H9 (cell line): ENCODE measurements at regions not wholly inside any gene's neighbourhood (a gene's known extent, or its start where the extent isn't known, plus 50 kb on each side); places are given as distances from the start of the nearest gene placed in this dataset.

Source experiments
- DNase-seq: peaks from one replicate; pipeline ENCODE4 v3.0.0-alpha.2; 2017
- H2AFZ ChIP-seq: one replicate; pipeline ENCODE4 v1.6.1; 2013; ENCODE audit warnings: mild to moderate bottlenecking, low read length, control low read depth, moderate library complexity
- H2AK5ac ChIP-seq: 2 replicates; pipeline ENCODE4 v1.6.1; 2013; ENCODE audit warnings: low read length, control low read depth, mixed read lengths; ENCODE audit not compliant: insufficient read length
- H2BK120ac ChIP-seq: one replicate; pipeline ENCODE4 v1.6.1; 2013; ENCODE audit warnings: low read depth, mild to moderate bottlenecking, low read length, control low read depth, inconsistent platforms; ENCODE audit not compliant: poor library complexity, severe bottlenecking
- H2BK12ac ChIP-seq: 2 replicates; pipeline ENCODE4 v1.6.1; 2013; ENCODE audit warnings: low read length, control low read depth, mixed read lengths, low read depth; ENCODE audit not compliant: insufficient read length
- H2BK15ac ChIP-seq: 2 replicates; pipeline ENCODE4 v1.6.1; 2013; ENCODE audit warnings: low read depth, low read length, control low read depth
- H2BK20ac ChIP-seq: one replicate; pipeline ENCODE4 v1.6.1; 2013; ENCODE audit warnings: low read depth, mild to moderate bottlenecking, low read length, control low read depth, inconsistent platforms; ENCODE audit not compliant: poor library complexity, severe bottlenecking
- H2BK5ac ChIP-seq: 2 replicates; pipeline ENCODE4 v1.6.1; 2013; ENCODE audit warnings: low read length, control low read depth, mixed read lengths; ENCODE audit not compliant: insufficient read length
- H3K14ac ChIP-seq: 2 replicates; pipeline ENCODE4 v1.6.1; 2013; ENCODE audit warnings: low read length, control low read depth; ENCODE audit not compliant: insufficient read depth
- H3K18ac ChIP-seq: 2 replicates; pipeline ENCODE4 v1.6.1; 2013; ENCODE audit warnings: low read depth, mild to moderate bottlenecking, mixed read lengths, low read length, control low read depth; ENCODE audit not compliant: insufficient read length
- H3K23ac ChIP-seq: 2 replicates; pipeline ENCODE4 v1.6.1; 2013; ENCODE audit warnings: low read length, control low read depth, mixed read lengths, low read depth; ENCODE audit not compliant: insufficient read length
- H3K23me2 ChIP-seq: 2 replicates; pipeline ENCODE4 v1.6.1; 2013; ENCODE audit warnings: low read depth, mild to moderate bottlenecking, mixed read lengths, low read length, control low read depth; ENCODE audit not compliant: insufficient read length, poor library complexity, severe bottlenecking
- H3K27ac ChIP-seq: 2 replicates; pipeline ENCODE4 v1.5.1; 2013; ENCODE audit warnings: low read length, control low read depth, mixed read lengths, low read depth; ENCODE audit not compliant: insufficient read length
- H3K27me3 ChIP-seq: 2 replicates; pipeline ENCODE4 v1.6.1; 2013; ENCODE audit warnings: low read length, control low read depth, inconsistent platforms; ENCODE audit not compliant: insufficient read depth
- H3K4ac ChIP-seq: 2 replicates; pipeline ENCODE4 v1.6.1; 2013; ENCODE audit warnings: low read depth, mild to moderate bottlenecking, control low read depth, inconsistent platforms, low read length, moderate library complexity
- H3K4me1 ChIP-seq: 2 replicates; pipeline ENCODE4 v1.6.1; 2013; ENCODE audit warnings: low read length, control low read depth, inconsistent platforms; ENCODE audit not compliant: insufficient read depth
- H3K4me2 ChIP-seq: 2 replicates; pipeline ENCODE4 v1.6.1; 2013; ENCODE audit warnings: low read length, control low read depth, mixed read lengths; ENCODE audit not compliant: insufficient read length, insufficient read depth
- H3K56ac ChIP-seq: 2 replicates; pipeline ENCODE4 v1.6.1; 2013; ENCODE audit warnings: low read depth, mild to moderate bottlenecking, mixed read lengths, low read length, control low read depth; ENCODE audit not compliant: insufficient read length
- H3K79me1 ChIP-seq: 2 replicates; pipeline ENCODE4 v1.6.1; 2013; ENCODE audit warnings: low read depth, mild to moderate bottlenecking, moderate library complexity, low read length, control low read depth, inconsistent platforms; ENCODE audit not compliant: insufficient read depth, poor library complexity, severe bottlenecking
- H3K79me2 ChIP-seq: 2 replicates; pipeline ENCODE4 v1.6.1; 2013; ENCODE audit warnings: low read length, control low read depth, inconsistent platforms; ENCODE audit not compliant: insufficient read depth
- H3K9ac ChIP-seq: 2 replicates; pipeline ENCODE4 v1.6.1; 2013; ENCODE audit warnings: low read length, control low read depth, mixed read lengths; ENCODE audit not compliant: insufficient read length; ENCODE audit errors: extremely low read depth
- H3K9me3 ChIP-seq: one replicate; pipeline ENCODE4 v1.6.1; 2013; ENCODE audit warnings: low read depth, low read length, inconsistent platforms; ENCODE audit not compliant: control insufficient read depth
- H3T11ph ChIP-seq: one replicate; pipeline ENCODE4 v1.6.1; 2013; ENCODE audit warnings: mild to moderate bottlenecking, low read length, control low read depth, inconsistent platforms
- H4K20me1 ChIP-seq: one replicate; pipeline ENCODE4 v1.6.1; 2013; ENCODE audit not compliant: control insufficient read depth, insufficient read length, insufficient read depth
- H4K5ac ChIP-seq: 2 replicates; pipeline ENCODE4 v1.6.1; 2013; ENCODE audit warnings: low read depth, mild to moderate bottlenecking, mixed read lengths, low read length, control low read depth; ENCODE audit not compliant: insufficient read length
- H4K8ac ChIP-seq: replicated peaks from 2 replicates; pipeline ENCODE4 v1.6.1; 2013; ENCODE audit warnings: low read length, control low read depth, mixed read lengths, low read depth; ENCODE audit not compliant: insufficient read length
- H4K91ac ChIP-seq: 2 replicates; pipeline ENCODE4 v1.6.1; 2013; ENCODE audit warnings: low read depth, mild to moderate bottlenecking, moderate library complexity, mixed read lengths, low read length, control low read depth; ENCODE audit not compliant: insufficient read length
- H3K27ac Mint-ChIP-seq, 3 experiments: 2 replicates in 2 of 3; 3 replicates in 1 of 3; pipeline ENCODE4 v1.8.0; 2020 to 2021; ENCODE audit warnings: mixed read lengths in 3 of 3, mild to moderate bottlenecking in 1 of 3, moderate library complexity in 1 of 3
- H3K27me3 Mint-ChIP-seq: 2 replicates; pipeline ENCODE4 v1.8.0; 2021; ENCODE audit warnings: low read depth, mild to moderate bottlenecking, moderate library complexity, mixed read lengths
- H3K36me3 Mint-ChIP-seq, 3 experiments: 2 replicates in 2 of 3; 3 replicates in 1 of 3; pipeline ENCODE4 v1.8.0; 2020 to 2021; ENCODE audit warnings: low read depth in 3 of 3, mixed read lengths in 3 of 3; ENCODE audit not compliant: insufficient read depth in 1 of 3
- H3K4me1 Mint-ChIP-seq, 2 experiments: 2 replicates each; pipeline ENCODE4 v1.8.0; 2020; ENCODE audit warnings: mixed read lengths in 2 of 2
- H3K4me3 Mint-ChIP-seq, 2 experiments: 2 replicates in 1 of 2; 3 replicates in 1 of 2; pipeline ENCODE4 v1.8.0; 2020 to 2021; ENCODE audit warnings: mild to moderate bottlenecking in 2 of 2, mixed read lengths in 2 of 2, moderate library complexity in 1 of 2
- H3K9me3 Mint-ChIP-seq, 2 experiments: 2 replicates in 1 of 2; 3 replicates in 1 of 2; pipeline ENCODE4 v1.8.0; 2020; ENCODE audit warnings: mild to moderate bottlenecking in 2 of 2, mixed read lengths in 2 of 2, moderate library complexity in 1 of 2
- CTCF ChIP-seq: fragments of 200-600 bp; sonication (generic); conservative IDR thresholded peaks from 3 replicates; pipeline ENCODE4 v1.8.0; 2021; ENCODE audit warnings: antibody characterized with exemption, mild to moderate bottlenecking
- WGBS: extraction: QIAGEN DNeasy Blood & Tissue Kit; methylation state at CpG from one replicate; pipeline ENCODE4 v1.1.7; 2013; ENCODE audit warnings: missing lambda C conversion rate, low lambda C conversion rate, mixed read lengths; ENCODE audit not compliant: insufficient read length; ENCODE audit errors: extremely low coverage; 5-methylcytosine and 5-hydroxymethylcytosine counted together

DNA sequence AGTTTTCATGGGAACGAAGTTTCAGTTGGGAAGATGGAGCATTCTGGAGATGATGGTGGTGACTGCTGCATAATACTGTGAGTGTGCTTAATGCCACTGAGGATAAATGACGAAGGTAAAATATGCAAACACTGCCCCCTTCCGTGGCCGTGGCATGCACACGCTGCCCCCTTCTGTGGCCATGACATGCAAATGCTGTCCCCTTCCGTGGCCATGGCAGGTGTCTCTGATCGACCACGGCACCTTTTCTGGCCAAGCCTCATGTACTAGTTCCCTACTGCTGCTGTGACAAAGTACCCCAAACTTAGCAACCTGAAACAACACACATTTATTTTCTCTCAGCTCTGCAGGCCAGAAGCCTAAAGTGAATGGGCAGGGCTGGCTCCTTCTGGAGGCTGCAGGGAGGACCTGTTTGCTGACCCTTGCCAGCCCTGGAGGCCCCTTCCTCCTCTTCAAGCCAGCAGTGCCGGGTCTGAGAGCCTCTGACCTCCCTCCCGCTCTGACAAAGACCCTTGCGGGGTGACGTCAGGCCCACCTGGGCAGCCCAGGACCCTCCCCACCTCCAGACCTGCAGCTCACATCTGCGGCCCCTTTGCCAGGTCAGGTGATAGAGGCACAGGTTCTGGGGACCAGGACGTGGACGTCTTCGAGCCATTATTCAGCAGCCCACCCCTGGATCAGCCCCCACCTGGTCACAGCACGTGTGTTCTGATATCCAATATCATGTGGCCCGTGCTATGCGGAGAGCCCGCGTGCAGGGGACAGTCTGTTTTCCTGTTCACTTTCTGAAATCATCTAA is 82.0 kb downstream of the MICALL2 start:
- Histone ChIP-seq H3K27ac (no peak overlapping the region), H4K5ac (no peak overlapping the region), H4K91ac (no peak overlapping the region), H2BK15ac (no peak overlapping the region), H3K4ac (no peak overlapping the region), H3T11ph (no peak overlapping the region), H3K23me2 (no peaks in the 10 kb centered on the region), H2BK12ac (no peak overlapping the region), H2AFZ (no peak overlapping the region), H3K27me3 (no peaks in the 10 kb centered on the region; the same call in 1 of the 2 replicates), H2BK5ac (no peak overlapping the region), H4K20me1 (no peaks in the 10 kb centered on the region), H3K9ac (no peak overlapping the region), H2AK5ac (no peak overlapping the region), H3K14ac (no peak overlapping the region; the same call in 1 of the 2 replicates), H3K4me2 (no peak overlapping the region), H4K8ac (no peak overlapping the region), H3K56ac (no peak overlapping the region), H3K9me3 (no peaks in the 10 kb centered on the region), H2BK20ac (no peak overlapping the region), H3K4me1 (no peaks in the 10 kb centered on the region), H3K23ac (no peak overlapping the region), H3K18ac (no peak overlapping the region), H2BK120ac (no peak overlapping the region), H3K79me2 (no peaks in the 10 kb centered on the region), H3K79me1 (no peaks in the 10 kb centered on the region)
- Mint-ChIP-seq H3K9me3 (no peaks in the 10 kb centered on the region), H3K4me1 (peaks cover 0 to 2% of the 10 kb centered on the region in 2 experiments; a peak in 1 of 4 replicates), H3K4me3 (no peak overlapping the region), H3K27ac (no peak overlapping the region), H3K36me3 (no peaks in the 10 kb centered on the region), H3K27me3 (peaks cover 39% of the 10 kb centered on the region)
- WGBS, result no CpG with 5 or more reads among the region's 21 CpGs
- DNase-seq, result no peak
- TF ChIP-seq CTCF, result no peak
